ES-I3 (cell line): ENCODE measurements at regions not wholly inside any gene's neighbourhood (a gene's known extent, or its start where the extent isn't known, plus 50 kb on each side); places are given as distances from the start of the nearest gene placed in this dataset.

Source experiments
- H3K36me3 ChIP-seq: 2 replicates; pipeline ENCODE4 v1.6.1; 2013; ENCODE audit warnings: mild to moderate bottlenecking, low read length, control low read depth, moderate library complexity; ENCODE audit not compliant: insufficient read depth
- H3K4me1 ChIP-seq: 2 replicates; pipeline ENCODE4 v1.6.1; 2013; ENCODE audit warnings: mild to moderate bottlenecking, control low read depth, low read length; ENCODE audit not compliant: insufficient read depth
- H3K9ac ChIP-seq: 2 replicates; pipeline ENCODE4 v1.6.1; 2013; ENCODE audit warnings: low read depth, mild to moderate bottlenecking, low read length, moderate library complexity
- H3K9me3 ChIP-seq: 2 replicates; pipeline ENCODE4 v1.6.1; 2013; ENCODE audit warnings: mild to moderate bottlenecking, low read length, moderate library complexity; ENCODE audit not compliant: control insufficient read depth, insufficient read depth

GRCh38 chr11:115767883-115768282 lies 263.7 kb upstream of the CADM1 start:
- Histone ChIP-seq H3K36me3 (no peaks in the 10 kb centered on the region), H3K9me3 (no peaks in the 10 kb centered on the region), H3K4me1 (no peaks in the 10 kb centered on the region), H3K9ac (no peak overlapping the region)

DNA sequence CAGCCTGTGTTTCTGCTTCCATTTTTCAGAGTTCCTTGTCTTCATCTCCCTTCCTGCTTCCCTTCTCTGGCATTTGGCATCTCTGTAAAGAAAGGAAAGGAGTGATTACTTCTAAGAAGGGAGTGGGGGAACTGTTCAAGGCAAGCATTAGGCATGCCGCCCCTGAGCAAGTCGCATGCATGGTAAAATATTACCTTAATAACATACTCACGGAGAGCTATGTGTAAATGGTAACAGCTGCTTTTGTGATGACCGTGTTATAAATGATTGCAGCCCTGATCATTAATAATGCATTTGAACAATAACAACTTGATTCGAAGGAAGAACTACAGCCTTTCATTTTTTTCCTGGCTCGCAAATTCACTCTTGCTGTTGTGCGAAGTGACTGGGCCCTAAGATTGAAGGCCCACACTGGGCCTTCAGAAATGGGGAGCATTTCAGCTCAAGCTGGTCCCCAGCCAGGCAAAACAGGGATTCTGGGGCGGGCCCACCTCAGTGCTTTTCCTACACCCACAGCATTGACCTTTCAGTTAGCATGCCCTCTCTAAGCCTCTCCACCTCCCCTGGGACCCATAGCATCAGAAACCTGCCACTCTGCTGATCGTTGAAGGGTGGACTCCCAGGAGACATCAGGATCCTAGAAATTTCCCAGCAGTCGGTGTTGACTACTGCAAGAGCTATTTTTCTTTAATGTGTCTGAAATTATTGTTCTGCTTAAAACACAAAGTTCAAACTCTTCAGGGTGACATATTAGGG lies 263.0 kb upstream of the CADM1 start:
- Histone ChIP-seq H3K36me3 (no peaks in the 10 kb centered on the region), H3K9ac (no peak overlapping the region), H3K4me1 (no peaks in the 10 kb centered on the region), H3K9me3 (no peaks in the 10 kb centered on the region)

DNA sequence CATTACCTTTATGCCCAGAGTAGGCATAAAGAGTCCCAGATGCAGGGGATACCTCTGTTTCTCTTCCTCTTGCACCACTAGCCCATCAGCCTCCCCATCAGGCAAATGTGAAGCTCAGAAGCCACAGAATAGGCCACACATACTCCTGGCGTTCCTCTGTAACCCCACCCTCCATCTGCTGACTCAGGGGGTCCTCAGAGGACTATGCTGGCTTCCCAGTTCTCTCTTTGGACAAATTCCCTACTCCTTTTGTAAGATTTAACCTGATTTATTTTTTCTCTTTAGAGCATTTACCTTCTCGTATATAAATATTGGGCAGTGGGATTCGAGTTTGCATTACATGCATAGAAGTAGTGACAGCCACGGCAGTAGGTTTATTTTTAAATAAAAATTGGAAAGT lies 262.3 kb upstream of the CADM1 start:
- H3K9ac ChIP-seq = no peak overlapping the region
- no peaks in the 10 kb centered on the region for H3K4me1 ChIP-seq
- H3K36me3 ChIP-seq = no peaks in the 10 kb centered on the region
- no peaks in the 10 kb centered on the region for H3K9me3 ChIP-seq

- Histone ChIP-seq H3K4me1 (no peaks in the 10 kb centered on the region), H3K36me3 (no peaks in the 10 kb centered on the region), H3K9me3 (no peaks in the 10 kb centered on the region), H3K9ac (no peak overlapping the region)
Measured at GRCh38 chr11:115765803-115766239, 261.6 kb upstream of the CADM1 start.

DNA sequence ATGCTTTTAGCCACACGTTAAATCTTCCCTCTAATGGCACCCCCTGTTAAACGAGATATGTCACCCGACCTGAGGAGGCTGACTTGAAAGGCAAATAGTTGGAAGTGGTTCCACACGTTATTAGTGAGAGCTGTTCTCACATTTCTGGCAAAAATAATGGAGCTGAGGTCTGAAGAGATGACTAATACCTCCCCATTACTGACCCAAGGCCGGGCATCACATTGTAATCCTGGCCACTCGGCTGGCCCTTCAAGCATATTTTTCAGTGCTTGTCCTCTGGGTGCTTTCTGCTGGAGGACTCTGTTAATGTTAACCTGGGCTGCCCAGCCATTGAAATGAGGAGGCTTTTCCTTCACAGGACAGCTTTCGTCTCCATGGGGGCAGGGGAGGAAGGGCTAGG lies 260.0 kb upstream of the CADM1 start:
- Histone ChIP-seq H3K36me3 (no peaks in the 10 kb centered on the region), H3K4me1 (no peaks in the 10 kb centered on the region), H3K9ac (no peak overlapping the region), H3K9me3 (no peaks in the 10 kb centered on the region)

DNA sequence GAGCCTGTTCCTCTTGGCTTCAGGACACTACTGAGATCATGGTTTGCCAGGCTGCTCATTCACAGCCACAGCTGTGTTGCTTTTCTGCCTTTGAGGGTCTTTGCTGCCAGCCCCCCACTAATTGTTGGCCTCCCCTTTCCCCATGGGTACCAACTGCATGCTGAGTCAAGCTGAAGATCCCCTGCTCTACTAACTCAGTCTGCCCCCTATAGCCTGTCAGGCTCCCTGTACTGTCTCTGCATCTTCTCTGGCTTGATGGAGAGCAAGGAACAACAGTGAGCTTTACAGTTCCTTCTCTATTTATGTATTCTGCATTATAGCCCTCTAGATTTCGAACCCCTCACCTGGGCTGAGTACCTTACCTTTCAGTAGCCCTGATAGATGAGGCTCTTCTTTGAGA lies 257.6 kb upstream of the CADM1 start:
- H3K9me3 ChIP-seq = no peaks in the 10 kb centered on the region
- H3K4me1 ChIP-seq = no peaks in the 10 kb centered on the region
- H3K9ac ChIP-seq = no peak overlapping the region
- H3K36me3 ChIP-seq = no peaks in the 10 kb centered on the region

- Histone ChIP-seq H3K36me3 (no peaks in the 10 kb centered on the region), H3K9ac (no peak overlapping the region), H3K9me3 (no peaks in the 10 kb centered on the region), H3K4me1 (no peaks in the 10 kb centered on the region)
Measured at GRCh38 chr11:115761348-115761747, 257.1 kb upstream of the CADM1 start.

- Histone ChIP-seq H3K9me3 (no peaks in the 10 kb centered on the region), H3K4me1 (no peaks in the 10 kb centered on the region), H3K36me3 (no peaks in the 10 kb centered on the region), H3K9ac (peak overlapping the region; percentile 77; the same call in 1 of the 2 replicates)
Measured at GRCh38 chr11:115760461-115761320, 256.5 kb upstream of the CADM1 start.

- Histone ChIP-seq H3K4me1 (no peaks in the 10 kb centered on the region), H3K36me3 (no peaks in the 10 kb centered on the region), H3K9me3 (no peaks in the 10 kb centered on the region), H3K9ac (peak overlapping the region; percentile 77)
Measured at GRCh38 chr11:115759622-115760460, 255.6 kb upstream of the CADM1 start.

GRCh38 chr11:115758011-115758410 lies 253.8 kb upstream of the CADM1 start:
- Histone ChIP-seq H3K4me1 (no peaks in the 10 kb centered on the region), H3K9ac (no peak overlapping the region), H3K36me3 (no peaks in the 10 kb centered on the region), H3K9me3 (no peaks in the 10 kb centered on the region)

GRCh38 chr11:115751243-115752015 lies 247.2 kb upstream of the CADM1 start:
- no peak overlapping the region for H3K9ac ChIP-seq
- no peaks in the 10 kb centered on the region for H3K4me1 ChIP-seq

GRCh38 chr11:115745610-115746512 lies 241.6 kb upstream of the CADM1 start:
- H3K4me1 ChIP-seq = peaks cover 4% of the 10 kb centered on the region; the same call in 1 of the 2 replicates
- H3K36me3 ChIP-seq = no peaks in the 10 kb centered on the region
- H3K9me3 ChIP-seq = no peaks in the 10 kb centered on the region
- H3K9ac ChIP-seq = no peak overlapping the region

More at GRCh38 chr11:115751243-115752015, 247.2 kb upstream of the CADM1 start:
- Histone ChIP-seq H3K36me3 (no peaks in the 10 kb centered on the region), H3K9me3 (no peaks in the 10 kb centered on the region)

DNA sequence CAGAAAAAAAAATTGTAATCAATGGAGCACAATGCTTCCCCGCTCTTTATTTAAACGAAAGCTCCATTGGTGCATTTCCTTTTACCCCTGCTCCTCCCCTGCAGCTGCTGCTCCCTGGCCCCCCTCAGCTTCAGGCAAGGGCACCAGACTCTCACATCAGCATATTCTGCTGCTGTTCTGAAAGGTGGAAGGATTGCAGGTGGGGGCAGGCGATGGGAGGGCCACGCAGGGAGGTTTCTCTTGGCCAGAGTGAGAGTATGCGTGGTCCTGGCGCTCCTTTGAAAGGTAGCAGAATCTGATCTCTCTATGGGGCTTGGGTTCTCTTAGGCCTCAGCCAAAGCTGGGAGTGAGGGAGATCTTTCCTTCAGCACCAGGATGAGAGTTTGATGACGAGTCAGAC lies 240.9 kb upstream of the CADM1 start:
- Histone ChIP-seq H3K9ac (no peak overlapping the region), H3K4me1 (peaks cover 4% of the 10 kb centered on the region; the same call in 1 of the 2 replicates), H3K36me3 (no peaks in the 10 kb centered on the region), H3K9me3 (no peaks in the 10 kb centered on the region)
